Heart left ventricle (tissue), 13 donors: ENCODE measurements at regions not wholly inside any gene's neighbourhood (a gene's known extent, or its start where the extent isn't known, plus 50 kb on each side); places are given as distances from the start of the nearest gene placed in this dataset.

Experiments used
- CTCF ChIP-seq, 12 donors: fragments of 200-600 bp; sonication (generic) in 4 of 12; IDR thresholded peaks; one replicate each; pipeline versions ENCODE4 v1.5.0 to v1.8.0; 2018 to 2022; ENCODE audit warnings: antibody characterized with exemption in 12 of 12, mild to moderate bottlenecking in 5 of 12
- POLR2A ChIP-seq, 2 donors: fragments of 450-650 bp; IDR thresholded peaks; one replicate each; pipeline ENCODE4 v1.6.1; 2017; ENCODE audit warnings: antibody characterized with exemption in 2 of 2, mild to moderate bottlenecking in 2 of 2, moderate library complexity in 2 of 2
- donor health status: ischemic (EF 13 %, LVEDD 7.1; RV severe dilation, severe dysfunction).
- donor health status: DM: no; HTN: yes; CAD: no.
- donor health status: DM: no; HTN: no; CAD: no.
- donor health status: ischemic (EF 25% LVEDD 6.9; RV normal size, moderate dysfunction).
- donor health status: ischemic (EF 25% LVEDD 5.7; RV mildly dilated, moderate dysfunction).
- donor health status: ischemic (EF 35%, LVEDD 5.7; RV mildly dilated, moderate dysfunction).
- donor health status: nonischemic (EF 11% LVEDD 7.7; RV severe dilation, severe dysfunction).
- donor health status: DM: yes; HTN: yes; CAD: no.
- donor health status: PGD.
- donor health status: ischemic (EF 29% LVEDD 5.4; RV normal size, mild dysfunction).
- donor health status: nonischemic (EF 23%, LVEDD 6.1; RV moderate dilation, normal function).

GRCh38 chr10:121027371-121027770 lies 176.2 kb downstream of the WDR11 start:
- TF ChIP-seq POLR2A (IDR thresholded peaks at IDR 0.05) (no peak), CTCF (IDR thresholded peaks at IDR 0.05) (no peak)
